ENCODE measurements at regions not wholly inside any gene's neighbourhood (a gene's known extent, or its start where the extent isn't known, plus 50 kb on each side); places are given as distances from the start of the nearest gene placed in this dataset.

DNA sequence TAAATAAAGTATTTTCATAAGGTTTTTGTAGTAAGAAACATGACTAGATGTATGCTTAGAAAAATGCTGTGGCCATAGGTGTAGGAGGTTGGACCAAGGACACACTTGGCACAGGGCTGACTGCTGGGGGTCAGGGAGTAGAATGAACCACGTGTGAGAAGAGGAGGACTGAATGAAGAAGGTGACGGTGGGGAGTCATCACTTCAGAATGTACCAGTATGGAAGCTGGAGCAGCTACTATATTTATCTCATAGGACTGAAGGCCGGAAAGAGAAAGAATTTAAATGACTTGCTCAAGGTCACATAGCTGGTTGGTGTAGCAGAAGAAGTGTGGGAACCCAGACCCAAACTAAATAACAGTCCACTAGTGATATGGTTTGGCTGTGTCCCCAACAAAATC, 79.8 kb upstream of the HAO2 start:
- TF ChIP-seq, protein P1, sequence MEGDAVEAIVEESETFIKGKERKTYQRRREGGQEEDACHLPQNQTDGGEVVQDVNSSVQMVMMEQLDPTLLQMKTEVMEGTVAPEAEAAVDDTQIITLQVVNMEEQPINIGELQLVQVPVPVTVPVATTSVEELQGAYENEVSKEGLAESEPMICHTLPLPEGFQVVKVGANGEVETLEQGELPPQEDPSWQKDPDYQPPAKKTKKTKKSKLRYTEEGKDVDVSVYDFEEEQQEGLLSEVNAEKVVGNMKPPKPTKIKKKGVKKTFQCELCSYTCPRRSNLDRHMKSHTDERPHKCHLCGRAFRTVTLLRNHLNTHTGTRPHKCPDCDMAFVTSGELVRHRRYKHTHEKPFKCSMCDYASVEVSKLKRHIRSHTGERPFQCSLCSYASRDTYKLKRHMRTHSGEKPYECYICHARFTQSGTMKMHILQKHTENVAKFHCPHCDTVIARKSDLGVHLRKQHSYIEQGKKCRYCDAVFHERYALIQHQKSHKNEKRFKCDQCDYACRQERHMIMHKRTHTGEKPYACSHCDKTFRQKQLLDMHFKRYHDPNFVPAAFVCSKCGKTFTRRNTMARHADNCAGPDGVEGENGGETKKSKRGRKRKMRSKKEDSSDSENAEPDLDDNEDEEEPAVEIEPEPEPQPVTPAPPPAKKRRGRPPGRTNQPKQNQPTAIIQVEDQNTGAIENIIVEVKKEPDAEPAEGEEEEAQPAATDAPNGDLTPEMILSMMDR (IDR thresholded peaks at IDR 0.05; ENCODE audit: low read length) = no peak
- TF ChIP-seq EZH2 (IDR thresholded peaks at IDR 0.05; ENCODE audit: borderline replicate concordance, low read length) = no peak
